NB4 (cell line): ENCODE measurements at regions not wholly inside any gene's neighbourhood (a gene's known extent, or its start where the extent isn't known, plus 50 kb on each side); places are given as distances from the start of the nearest gene placed in this dataset.

Source experiments
- MYC ChIP-seq: IDR thresholded peaks from 2 replicates; pipeline ENCODE4 v1.6.1; 2011; ENCODE audit warnings: low read depth, low read length
- POLR2A ChIP-seq: IDR thresholded peaks from 2 replicates; pipeline ENCODE4 v1.6.1; 2011; ENCODE audit warnings: mild to moderate bottlenecking; ENCODE audit not compliant: insufficient read length; ENCODE audit errors: extremely low read depth
- TF ChIP-seq, protein P1 (sequence below): IDR thresholded peaks from one replicate; pipeline ENCODE4 v1.5.1; 2012; ENCODE audit warnings: low read depth, low read length
- TF ChIP-seq, protein P2 (sequence below): IDR thresholded peaks from 2 replicates; pipeline ENCODE4 v1.6.1; 2011; ENCODE audit warnings: low read depth, low read length

DNA sequence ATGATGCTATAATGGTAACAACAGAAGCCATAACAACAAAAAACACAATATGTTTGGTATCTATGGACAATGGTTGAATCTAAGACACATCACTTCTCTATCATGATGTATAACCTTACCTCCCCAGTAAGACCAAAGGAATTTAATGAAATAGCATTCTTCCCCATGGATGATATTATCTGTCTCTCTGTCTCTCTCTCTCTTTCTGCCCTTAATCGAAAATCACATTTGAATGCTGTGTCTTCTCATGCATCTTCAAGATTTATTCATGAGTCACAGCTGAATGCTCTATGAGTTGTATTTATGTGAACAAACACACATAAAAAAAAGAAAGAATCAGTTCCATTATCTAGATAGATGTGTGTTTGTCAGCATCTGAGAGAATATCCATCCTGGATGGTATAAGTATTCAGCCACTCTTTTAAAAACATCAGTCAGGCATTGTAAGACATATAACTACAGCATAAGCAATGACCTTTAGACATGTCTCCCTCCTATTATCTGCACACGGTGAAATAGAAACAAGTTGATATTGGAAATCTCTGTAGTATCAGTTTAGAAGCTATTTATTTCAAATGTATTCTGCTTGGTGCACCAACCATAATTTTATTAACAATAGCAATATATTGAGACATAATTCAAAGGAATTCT is 433.3 kb downstream of the TOX3 start:
- TF ChIP-seq, protein P1, sequence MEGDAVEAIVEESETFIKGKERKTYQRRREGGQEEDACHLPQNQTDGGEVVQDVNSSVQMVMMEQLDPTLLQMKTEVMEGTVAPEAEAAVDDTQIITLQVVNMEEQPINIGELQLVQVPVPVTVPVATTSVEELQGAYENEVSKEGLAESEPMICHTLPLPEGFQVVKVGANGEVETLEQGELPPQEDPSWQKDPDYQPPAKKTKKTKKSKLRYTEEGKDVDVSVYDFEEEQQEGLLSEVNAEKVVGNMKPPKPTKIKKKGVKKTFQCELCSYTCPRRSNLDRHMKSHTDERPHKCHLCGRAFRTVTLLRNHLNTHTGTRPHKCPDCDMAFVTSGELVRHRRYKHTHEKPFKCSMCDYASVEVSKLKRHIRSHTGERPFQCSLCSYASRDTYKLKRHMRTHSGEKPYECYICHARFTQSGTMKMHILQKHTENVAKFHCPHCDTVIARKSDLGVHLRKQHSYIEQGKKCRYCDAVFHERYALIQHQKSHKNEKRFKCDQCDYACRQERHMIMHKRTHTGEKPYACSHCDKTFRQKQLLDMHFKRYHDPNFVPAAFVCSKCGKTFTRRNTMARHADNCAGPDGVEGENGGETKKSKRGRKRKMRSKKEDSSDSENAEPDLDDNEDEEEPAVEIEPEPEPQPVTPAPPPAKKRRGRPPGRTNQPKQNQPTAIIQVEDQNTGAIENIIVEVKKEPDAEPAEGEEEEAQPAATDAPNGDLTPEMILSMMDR: no peak
- TF ChIP-seq POLR2A (no peak), MYC (no peak)
- TF ChIP-seq, protein P2, sequence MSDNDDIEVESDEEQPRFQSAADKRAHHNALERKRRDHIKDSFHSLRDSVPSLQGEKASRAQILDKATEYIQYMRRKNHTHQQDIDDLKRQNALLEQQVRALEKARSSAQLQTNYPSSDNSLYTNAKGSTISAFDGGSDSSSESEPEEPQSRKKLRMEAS: no peak
